ENCODE measurements at regions not wholly inside any gene's neighbourhood (a gene's known extent, or its start where the extent isn't known, plus 50 kb on each side); places are given as distances from the start of the nearest gene placed in this dataset.

DNA sequence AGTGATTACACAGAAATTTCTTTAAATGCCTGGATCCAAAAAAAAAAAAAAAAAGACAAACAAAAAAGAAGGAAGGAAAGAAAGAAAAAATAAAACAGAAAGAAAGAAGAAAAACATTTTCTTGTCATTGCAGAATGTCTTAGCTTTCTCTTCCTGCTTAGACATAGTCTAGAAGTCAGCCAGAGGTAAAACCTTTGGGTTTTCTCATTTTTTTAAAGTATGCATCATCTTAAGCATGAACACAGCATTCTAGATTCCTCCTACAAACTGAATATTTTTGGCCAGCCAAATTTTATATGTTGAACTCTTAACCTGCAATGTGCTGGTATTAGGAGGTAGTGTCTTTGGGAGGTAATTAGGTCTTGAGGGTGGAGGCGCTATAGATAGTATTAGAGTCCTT is 243.9 kb downstream of the TRIB2 start:
- TF ChIP-seq, protein P1, sequence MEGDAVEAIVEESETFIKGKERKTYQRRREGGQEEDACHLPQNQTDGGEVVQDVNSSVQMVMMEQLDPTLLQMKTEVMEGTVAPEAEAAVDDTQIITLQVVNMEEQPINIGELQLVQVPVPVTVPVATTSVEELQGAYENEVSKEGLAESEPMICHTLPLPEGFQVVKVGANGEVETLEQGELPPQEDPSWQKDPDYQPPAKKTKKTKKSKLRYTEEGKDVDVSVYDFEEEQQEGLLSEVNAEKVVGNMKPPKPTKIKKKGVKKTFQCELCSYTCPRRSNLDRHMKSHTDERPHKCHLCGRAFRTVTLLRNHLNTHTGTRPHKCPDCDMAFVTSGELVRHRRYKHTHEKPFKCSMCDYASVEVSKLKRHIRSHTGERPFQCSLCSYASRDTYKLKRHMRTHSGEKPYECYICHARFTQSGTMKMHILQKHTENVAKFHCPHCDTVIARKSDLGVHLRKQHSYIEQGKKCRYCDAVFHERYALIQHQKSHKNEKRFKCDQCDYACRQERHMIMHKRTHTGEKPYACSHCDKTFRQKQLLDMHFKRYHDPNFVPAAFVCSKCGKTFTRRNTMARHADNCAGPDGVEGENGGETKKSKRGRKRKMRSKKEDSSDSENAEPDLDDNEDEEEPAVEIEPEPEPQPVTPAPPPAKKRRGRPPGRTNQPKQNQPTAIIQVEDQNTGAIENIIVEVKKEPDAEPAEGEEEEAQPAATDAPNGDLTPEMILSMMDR (IDR thresholded peaks at IDR 0.05): no peak
- TF ChIP-seq EZH2 (IDR thresholded peaks at IDR 0.05): no peak
